ENCODE measurements at regions not wholly inside any gene's neighbourhood (a gene's known extent, or its start where the extent isn't known, plus 50 kb on each side); places are given as distances from the start of the nearest gene placed in this dataset.

- no peak for DNase-seq
Observed at GRCh38 chr10:117720931-117721835, 178.6 kb downstream of the EMX2 start.

DNA sequence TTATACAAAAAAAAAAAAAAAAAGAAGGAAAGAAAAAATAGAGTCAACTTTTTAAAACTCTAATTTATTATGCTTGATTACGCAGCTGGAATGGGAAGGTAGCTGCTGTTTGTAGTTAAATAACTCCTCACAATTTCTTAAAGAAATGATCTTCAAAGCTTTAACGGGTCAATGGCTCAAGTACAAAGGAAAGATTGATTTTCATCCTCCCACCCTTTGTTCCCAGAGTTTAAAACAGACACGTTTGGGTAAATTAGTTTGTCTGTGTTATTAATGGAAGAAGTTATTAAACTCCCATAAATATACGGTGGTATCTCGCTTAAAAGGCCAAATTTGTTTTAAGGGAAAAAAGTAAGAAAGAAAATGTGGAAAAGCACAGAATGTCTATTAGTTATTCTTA lies 179.3 kb downstream of the EMX2 start:
- no peak for DNase-seq

- no peak for DNase-seq
Observed at GRCh38 chr10:117723343-117723742, 180.8 kb downstream of the EMX2 start.

DNA sequence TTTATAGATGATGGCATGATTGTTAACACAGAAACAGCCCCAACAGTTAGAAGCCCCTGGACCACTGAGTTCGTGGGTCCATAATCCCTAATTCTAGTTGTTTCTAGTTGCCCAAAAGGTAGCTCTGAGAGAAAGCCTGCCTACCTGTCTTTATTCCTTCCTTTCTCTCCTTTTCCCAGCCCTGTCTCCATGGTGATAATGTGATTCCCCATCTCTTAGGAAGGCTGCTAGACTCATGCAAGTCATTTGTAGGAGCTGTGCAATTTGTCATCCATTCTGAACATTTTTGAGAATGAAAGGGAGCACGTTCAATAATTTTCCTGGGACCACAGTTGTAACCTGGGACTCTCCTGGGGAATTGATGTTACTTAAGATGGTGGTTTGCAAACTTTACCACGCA lies 183.4 kb downstream of the EMX2 start:
- no peak for DNase-seq

DNA sequence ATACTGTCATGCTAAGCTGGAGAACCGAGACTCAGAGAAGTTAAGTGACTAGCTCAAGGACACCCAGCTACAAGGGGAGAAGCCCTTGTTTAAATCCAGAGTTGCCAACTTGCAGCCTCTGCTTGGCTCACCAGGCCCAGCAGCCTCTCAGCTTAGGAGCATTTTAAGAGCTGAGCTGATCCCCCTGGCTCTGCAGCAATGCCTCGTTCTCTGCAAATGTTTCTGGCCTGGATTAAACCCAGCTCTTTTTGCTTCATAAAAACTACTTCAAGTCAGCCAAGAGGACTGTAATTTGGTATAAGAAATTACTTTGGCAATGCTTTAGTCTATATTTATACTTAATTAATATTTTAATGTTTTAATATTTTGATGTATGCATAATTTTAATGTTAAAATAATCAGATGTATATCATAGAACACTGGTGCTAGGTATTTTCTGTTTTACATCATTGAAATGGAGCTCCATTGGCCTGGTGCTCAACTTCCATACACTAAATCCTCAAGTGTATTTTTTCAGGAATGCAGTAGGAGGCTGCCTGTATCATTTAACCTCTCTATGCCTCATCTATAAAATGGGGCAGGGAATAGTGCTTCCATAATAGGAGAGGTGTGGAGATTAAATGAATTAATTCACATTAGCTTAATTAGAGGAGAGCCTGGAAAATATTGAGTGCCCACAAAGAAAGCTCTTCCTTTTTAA lies 184.2 kb downstream of the EMX2 start:
- DNase-seq, result no peak

DNA sequence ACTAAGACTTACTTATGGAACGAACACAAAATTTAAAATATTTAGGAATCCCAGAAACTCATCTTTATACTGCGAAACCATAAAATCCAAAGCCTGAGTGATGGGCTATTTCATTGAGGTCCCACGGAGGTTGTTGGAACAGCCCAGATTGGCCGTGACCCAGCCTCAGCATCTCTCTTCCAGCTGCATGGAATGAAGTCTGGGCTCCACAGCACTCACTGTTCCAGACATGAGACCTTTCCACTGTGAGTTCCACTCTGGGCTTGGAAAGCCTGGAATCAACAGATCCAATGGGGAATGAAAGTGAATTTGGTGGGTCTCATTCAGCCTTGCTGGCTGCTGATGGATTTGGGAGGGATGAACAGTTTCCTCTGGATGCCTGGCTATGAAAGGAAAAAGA lies 184.9 kb downstream of the EMX2 start:
- no peak for DNase-seq

DNA sequence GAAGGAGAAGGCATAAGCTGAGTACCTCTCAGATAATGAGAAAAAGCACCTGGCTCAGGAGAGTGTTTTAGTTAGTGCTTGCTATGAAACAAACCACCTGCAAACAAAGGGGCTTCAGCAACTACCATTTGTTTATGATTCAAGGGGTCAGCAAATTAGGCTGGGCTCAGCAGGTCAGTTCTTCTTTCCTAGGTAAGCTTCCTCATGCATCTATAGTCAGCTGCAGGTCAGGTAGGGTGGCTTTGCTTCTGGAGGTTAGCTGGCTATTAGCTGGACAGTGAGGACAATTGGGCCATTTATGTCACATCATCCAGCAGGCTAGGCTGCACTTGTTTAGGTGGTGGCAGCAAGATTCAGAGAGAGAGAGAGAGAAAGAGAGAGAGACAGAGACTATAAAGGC lies 185.5 kb downstream of the EMX2 start:
- no peak for DNase-seq

DNA sequence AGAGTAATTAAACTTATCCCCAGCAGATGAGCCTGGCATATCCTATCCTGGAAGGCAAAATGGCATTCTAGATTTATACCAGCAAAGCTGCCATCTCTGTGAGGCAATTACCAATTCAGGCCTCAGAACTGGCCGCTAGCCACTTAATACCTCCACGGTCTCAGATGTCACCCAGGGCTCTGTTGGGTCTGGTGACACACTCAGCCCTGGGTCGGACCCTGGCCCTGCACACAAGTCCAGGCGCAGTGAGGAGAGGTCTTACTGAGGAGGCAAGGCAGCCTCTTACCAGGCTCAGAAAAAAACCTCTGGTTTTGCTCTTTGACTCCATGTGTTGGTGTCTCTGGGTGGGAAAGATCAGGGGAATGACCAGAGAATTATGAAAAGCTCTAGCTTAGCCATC lies 186.6 kb downstream of the EMX2 start:
- no peak for DNase-seq

DNA sequence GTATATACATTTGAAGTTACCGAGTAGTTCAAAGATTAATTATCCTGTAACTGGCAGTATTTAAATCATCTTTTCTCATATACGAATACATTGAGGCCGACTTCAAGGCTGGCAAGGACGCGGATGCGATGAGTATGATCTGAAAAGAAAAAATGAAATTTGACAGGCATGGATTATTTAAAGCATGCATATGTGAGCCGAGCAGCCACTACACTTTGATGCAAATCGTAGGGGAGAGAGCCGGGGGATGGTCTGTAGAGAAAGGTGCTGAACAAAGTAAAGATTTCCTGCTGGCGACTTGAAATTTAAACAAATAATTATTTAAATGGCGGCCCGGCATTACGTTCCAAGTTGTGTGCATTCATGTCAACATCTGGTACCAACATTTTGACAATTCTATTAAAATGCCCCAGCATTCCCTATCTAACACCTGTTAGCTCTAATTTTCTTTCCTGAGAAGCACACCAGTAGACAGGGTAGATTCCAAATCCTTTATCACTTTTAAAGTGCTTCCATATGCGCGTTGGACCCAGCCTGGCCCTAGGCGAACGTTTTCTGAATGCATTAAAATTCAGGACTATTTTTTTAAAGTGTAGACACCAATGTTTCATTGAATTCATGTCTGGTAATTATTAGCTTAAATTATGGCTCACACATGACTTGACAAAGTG lies 188.7 kb downstream of the EMX2 start:
- DNase-seq, result no peak

GRCh38 chr10:117734731-117735405 lies 192.3 kb downstream of the EMX2 start:
- DNase-seq, result no peak

DNA sequence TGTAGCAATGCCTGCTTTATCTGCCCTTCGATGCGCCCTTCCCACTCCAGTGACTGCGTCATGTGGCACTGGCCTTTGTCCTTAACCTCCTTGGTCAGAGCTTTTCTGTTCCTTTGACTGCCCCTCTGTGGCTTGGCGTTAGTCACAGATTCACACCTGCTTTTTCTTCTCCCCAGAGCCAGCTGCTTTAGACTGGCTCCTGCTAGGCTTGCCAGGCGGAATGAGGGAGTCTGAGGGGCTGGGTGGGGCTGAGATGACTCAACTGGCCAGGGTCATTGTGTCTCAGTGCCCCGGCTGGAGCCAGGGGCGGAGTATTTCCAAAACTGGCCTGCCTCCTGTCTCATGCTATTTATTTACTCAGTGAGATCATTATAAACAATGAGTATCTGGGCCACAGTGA lies 194.1 kb downstream of the EMX2 start:
- DNase-seq, result no peak

GRCh38 chr10:117740088-117740487 lies 197.5 kb downstream of the EMX2 start:
- no peak for DNase-seq

DNA sequence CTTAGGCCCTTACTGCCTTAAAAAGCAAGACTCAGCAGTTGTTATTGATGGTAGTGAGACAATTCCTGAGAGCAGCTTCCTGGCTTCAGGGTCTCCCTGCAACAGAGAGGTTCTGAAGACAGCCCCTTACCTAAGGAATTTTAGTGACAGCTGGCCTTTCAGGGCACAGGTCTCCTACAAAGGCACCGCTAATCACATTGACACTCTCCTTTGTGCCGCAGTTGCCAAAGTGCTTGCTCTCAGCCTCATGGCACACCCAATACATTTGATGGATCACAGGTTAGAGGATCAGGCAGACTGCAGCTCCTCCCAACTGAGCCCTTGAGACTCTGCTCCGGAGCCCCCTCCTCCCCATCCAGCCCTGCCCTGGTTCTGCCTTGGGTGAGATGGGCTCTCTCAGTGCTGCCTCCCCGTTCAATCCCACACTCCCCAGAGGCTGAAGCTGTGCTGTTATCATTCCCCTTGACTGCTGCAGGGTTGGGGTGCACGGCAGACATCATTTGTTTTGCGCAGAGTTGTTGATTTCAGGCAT lies 198.2 kb downstream of the EMX2 start:
- no peak for DNase-seq

GRCh38 chr10:117741524-117741923 lies 199.0 kb downstream of the EMX2 start:
- DNase-seq, result no peak

DNA sequence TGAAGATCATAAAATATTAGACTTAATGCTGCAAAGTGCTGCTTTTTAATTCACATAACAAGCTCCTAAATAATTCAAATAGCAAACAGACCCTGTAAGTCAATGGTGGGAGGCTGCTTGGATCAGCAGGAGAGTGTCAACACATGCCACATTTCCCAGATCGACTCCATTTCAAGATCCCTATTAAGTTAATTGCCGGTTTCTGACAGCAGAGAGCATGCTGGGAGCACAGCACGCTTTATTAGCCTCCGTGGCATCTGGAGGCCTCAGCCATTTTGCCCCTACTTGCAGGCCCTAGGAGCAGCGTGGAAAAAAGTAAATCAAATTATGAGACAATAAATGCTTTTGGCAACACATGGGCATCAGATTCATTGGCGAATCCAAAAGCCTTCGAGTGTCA lies 201.0 kb downstream of the EMX2 start:
- peak; percentile 42 for DNase-seq

- no peak for DNase-seq
Observed at GRCh38 chr10:117745301-117745700, 202.8 kb downstream of the EMX2 start.

- DNase-seq, result no peak
Observed at GRCh38 chr10:117746541-117747448, 204.2 kb downstream of the EMX2 start.

- DNase-seq, result no peak
Observed at GRCh38 chr10:117747636-117748035, 205.1 kb downstream of the EMX2 start.

DNA sequence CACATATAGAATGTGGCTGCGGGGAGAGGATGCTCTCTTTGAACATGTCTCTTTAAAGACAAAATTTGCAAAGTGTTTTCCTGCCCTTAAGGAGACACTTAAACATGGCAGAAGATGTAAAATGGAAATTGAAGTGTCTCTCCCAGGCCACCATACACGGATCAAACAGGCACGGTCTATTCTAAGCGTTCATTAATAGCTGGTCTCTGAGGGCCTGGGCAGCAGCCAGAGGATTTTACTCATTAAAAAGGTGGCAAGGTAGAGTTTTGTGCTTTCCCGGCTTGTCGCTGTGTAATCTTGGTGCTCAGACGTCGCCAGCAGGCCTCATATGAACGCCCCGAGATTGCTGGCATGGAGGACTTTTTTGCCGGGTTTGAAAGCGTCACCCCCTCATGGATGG lies 205.5 kb downstream of the EMX2 start:
- no peak for DNase-seq

GRCh38 chr10:117750616-117751015 lies 208.1 kb downstream of the EMX2 start:
- no peak for DNase-seq

DNA sequence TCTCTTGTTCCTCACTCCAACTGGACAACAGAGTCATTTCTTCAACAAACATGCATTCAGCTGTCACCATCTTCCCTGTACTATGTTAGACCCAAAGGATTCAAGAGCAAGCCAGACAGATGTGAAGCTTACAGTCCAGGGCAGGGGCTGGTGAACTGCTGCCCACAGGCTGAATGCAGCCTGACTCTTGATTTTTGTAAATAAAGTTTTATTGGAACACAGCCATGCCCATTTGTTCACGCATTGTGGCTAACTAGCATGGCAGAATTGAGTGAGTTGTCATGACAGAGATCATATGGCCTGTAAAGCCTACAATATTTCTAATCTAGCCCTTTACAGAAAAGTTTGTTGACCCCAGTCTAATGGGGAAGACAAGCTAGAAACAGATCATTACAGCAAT lies 208.7 kb downstream of the EMX2 start:
- no peak for DNase-seq

DNA sequence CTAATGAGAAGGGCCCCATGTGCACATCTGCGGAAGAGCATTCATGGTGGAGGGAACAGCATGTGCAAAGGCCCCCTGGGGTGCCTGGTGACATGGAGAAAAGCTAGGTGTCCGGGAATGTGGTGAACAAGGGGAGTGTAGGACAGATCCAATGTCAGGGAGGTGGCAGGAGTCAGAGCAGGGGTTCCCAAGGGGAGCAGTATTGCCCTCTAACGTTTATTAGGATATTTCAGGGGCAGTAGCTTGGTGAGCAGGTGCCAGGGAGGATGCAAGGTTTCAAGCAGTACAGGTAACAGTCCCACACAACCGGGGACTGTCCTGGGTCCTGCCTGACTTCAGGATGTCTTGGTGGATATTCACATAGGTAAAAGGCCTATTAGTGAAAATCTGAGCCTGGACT lies 209.6 kb downstream of the EMX2 start:
- no peak for DNase-seq

All from NCI-H1417 treated with DMSO at 0.1 percent for 48 hours (cell line).